ENCODE measurements at regions not wholly inside any gene's neighbourhood (a gene's known extent, or its start where the extent isn't known, plus 50 kb on each side); places are given as distances from the start of the nearest gene placed in this dataset.

DNA sequence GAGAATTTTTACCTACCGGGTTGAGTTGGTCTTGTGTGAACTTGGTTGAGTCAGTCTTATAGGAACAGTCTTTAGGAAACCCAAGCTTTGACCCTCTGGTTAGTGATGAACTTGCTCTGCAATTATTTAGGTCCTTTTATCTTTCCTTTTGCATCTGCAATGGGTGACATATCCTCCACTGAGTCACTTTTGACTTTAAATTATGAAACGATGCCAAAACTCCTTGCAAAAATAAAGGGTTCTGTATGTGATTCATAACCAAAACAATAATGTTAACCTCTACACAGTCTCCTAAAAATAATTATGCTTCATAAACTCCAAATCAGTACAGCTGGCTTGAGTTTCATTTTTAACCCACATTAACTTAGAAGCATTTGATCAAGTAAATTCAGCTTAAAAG lies 979.4 kb downstream of the GALC start:
- no peak for TF ChIP-seq POLR2A (IDR thresholded peaks at IDR 0.05; ENCODE audit: extremely low read depth, insufficient read length)
- TF ChIP-seq CTCF (IDR thresholded peaks at IDR 0.05; ENCODE audit: low read depth, low read length) = no peak
- TF ChIP-seq MYC (IDR thresholded peaks at IDR 0.05; ENCODE audit: low read depth, low read length) = no peak

Data from NB4 (cell line).